H1 (cell line): ENCODE measurements at regions not wholly inside any gene's neighbourhood (a gene's known extent, or its start where the extent isn't known, plus 50 kb on each side); places are given as distances from the start of the nearest gene placed in this dataset.

Experiments used
- CTCF ChIA-PET: fragments of 300-600 bp; sonication (Branson Sonifier 250); formaldehyde crosslinking; loops from one replicate; lab custom pipeline; 2021; ENCODE audit not compliant: partially characterized antibody; lab: Charles Lee
- POLR2A ChIA-PET: fragments of 300-600 bp; sonication (Branson Sonifier 250); formaldehyde crosslinking; loops from one replicate; lab custom pipeline; 2021; ENCODE audit warnings: inconsistent platforms; ENCODE audit not compliant: partially characterized antibody; lab: Charles Lee
- DNase-seq, 2 experiments: peaks; one replicate each; pipeline versions ENCODE4 v3.0.0 to v3.0.0-alpha.2; 2010 to 2022; ENCODE audit warnings: low spot score in 2 of 2, low read depth in 1 of 2, mixed read lengths in 1 of 2
- FAIRE-seq: peaks from 2 replicates; lab custom pipeline; 2011; peaks lifted over from hg19 to GRCh38; lab: Jason Lieb, UNC
- H2AFZ ChIP-seq: 2 replicates; pipeline ENCODE4 v1.8.1; 2012; ENCODE audit warnings: low read length, inconsistent platforms
- H2AK5ac ChIP-seq: 2 replicates; pipeline ENCODE4 v1.6.1; 2013; ENCODE audit warnings: low read depth, low read length
- H2BK120ac ChIP-seq: replicated peaks from 2 replicates; pipeline ENCODE3; 2013; ENCODE audit warnings: low read depth, low read length, inconsistent platforms
- H2BK12ac ChIP-seq: 2 replicates; pipeline ENCODE4 v1.6.1; 2013; ENCODE audit warnings: low read depth, low read length
- H2BK15ac ChIP-seq: 2 replicates; pipeline ENCODE4 v1.6.1; 2013; ENCODE audit warnings: low read length
- H2BK20ac ChIP-seq: 2 replicates; pipeline ENCODE4 v1.6.1; 2013; ENCODE audit warnings: low read length
- H2BK5ac ChIP-seq: 2 replicates; pipeline ENCODE4 v1.6.1; 2013; ENCODE audit warnings: low read depth, low read length
- H3K14ac ChIP-seq: 2 replicates; pipeline ENCODE4 v1.6.1; 2013; ENCODE audit warnings: inconsistent platforms; ENCODE audit not compliant: insufficient read length
- H3K18ac ChIP-seq: 2 replicates; pipeline ENCODE4 v1.6.1; 2013; ENCODE audit warnings: low read length; ENCODE audit errors: extremely low read depth
- H3K23ac ChIP-seq: 2 replicates; pipeline ENCODE4 v1.6.1; 2013; ENCODE audit warnings: inconsistent platforms; ENCODE audit not compliant: insufficient read length
- H3K23me2 ChIP-seq: 2 replicates; pipeline ENCODE4 v1.6.1; 2013; ENCODE audit warnings: low read depth, low read length
- H3K27ac ChIP-seq: 2 replicates; pipeline ENCODE4 v1.6.1; 2011; ENCODE audit warnings: low read depth, low read length, inconsistent platforms
- H3K27me3 ChIP-seq, 4 experiments: replicated peaks in 1 of 4; 1 replicate in 1 of 4; 2 replicates in 3 of 4; pipeline versions ENCODE4 v1.6.1 to v1.8.1; 2011 to 2013; ENCODE audit warnings: low read length in 3 of 4, mild to moderate bottlenecking in 3 of 4, inconsistent platforms in 2 of 4, mixed read lengths in 2 of 4, moderate library complexity in 1 of 4; ENCODE audit not compliant: control insufficient read depth in 3 of 4, insufficient read depth in 3 of 4; ENCODE audit errors: extremely low read depth in 1 of 4
- H3K36me3 ChIP-seq, 4 experiments: 2 replicates each; pipeline versions ENCODE4 v1.6.1 to v1.8.1; 2011 to 2013; ENCODE audit warnings: mild to moderate bottlenecking in 4 of 4, low read length in 3 of 4, moderate library complexity in 2 of 4, control low read depth in 1 of 4, inconsistent platforms in 1 of 4; ENCODE audit not compliant: insufficient read depth in 4 of 4, control insufficient read depth in 2 of 4
- H3K4ac ChIP-seq: replicated peaks from 2 replicates; pipeline ENCODE3; 2013; ENCODE audit warnings: low read length, low read depth, mixed read lengths, inconsistent platforms; ENCODE audit not compliant: insufficient read length
- H3K4me1 ChIP-seq, 4 experiments: replicated peaks in 1 of 4; 1 replicate in 1 of 4; 2 replicates in 3 of 4; pipeline versions ENCODE4 v1.6.1 to v1.8.1; 2011 to 2013; ENCODE audit warnings: low read length in 3 of 4, inconsistent platforms in 2 of 4, mixed read lengths in 1 of 4; ENCODE audit not compliant: insufficient read depth in 4 of 4, control insufficient read depth in 3 of 4
- H3K4me2 ChIP-seq, 2 experiments: 2 replicates each; pipeline versions ENCODE4 v1.6.1 to v1.8.1; 2011 to 2013; ENCODE audit warnings: low read depth in 2 of 2, low read length in 2 of 2, control low read depth in 1 of 2, inconsistent platforms in 1 of 2, mild to moderate bottlenecking in 1 of 2; ENCODE audit not compliant: insufficient read depth in 1 of 2
- H3K4me3 ChIP-seq, 4 experiments: fragments of 200-600, 300-600 bp in 1 of 4; sonication (generic), shearing (Covaris generic), sonication (Bioruptor Twin) in 1 of 4; 2 replicates each; pipeline versions ENCODE4 v1.5.1 to v1.8.1; 2011 to 2016; ENCODE audit warnings: low read length in 4 of 4, low read depth in 3 of 4, control low read depth in 2 of 4, inconsistent platforms in 2 of 4, mild to moderate bottlenecking in 2 of 4, mixed read lengths in 1 of 4, moderate library complexity in 1 of 4; ENCODE audit not compliant: insufficient read depth in 2 of 4; ENCODE audit errors: extremely low read depth in 1 of 4
- H3K56ac ChIP-seq: replicated peaks from 2 replicates; pipeline ENCODE3; 2013; ENCODE audit warnings: low read depth, mild to moderate bottlenecking, mixed read lengths, low read length, inconsistent platforms; ENCODE audit not compliant: insufficient read length
- H3K79me1 ChIP-seq: 2 replicates; pipeline ENCODE4 v1.6.1; 2013; ENCODE audit warnings: low read depth, low read length, control low read depth
- H3K79me2 ChIP-seq, 2 experiments: 2 replicates each; pipeline versions ENCODE4 v1.6.1 to v1.8.1; 2012 to 2013; ENCODE audit warnings: low read length in 2 of 2, mild to moderate bottlenecking in 2 of 2, inconsistent platforms in 1 of 2; ENCODE audit not compliant: insufficient read depth in 2 of 2, control insufficient read depth in 1 of 2
- H3K9ac ChIP-seq, 4 experiments: replicated peaks in 1 of 4; 1 replicate in 1 of 4; 2 replicates in 3 of 4; pipeline versions ENCODE4 v1.6.1 to v1.8.1; 2011 to 2013; ENCODE audit warnings: low read depth in 3 of 4, low read length in 3 of 4, control low read depth in 2 of 4, mild to moderate bottlenecking in 2 of 4, moderate library complexity in 2 of 4, inconsistent platforms in 1 of 4; ENCODE audit errors: extremely low read depth in 1 of 4
- H3K9me3 ChIP-seq, 2 experiments: 2 replicates each; pipeline versions ENCODE4 v1.6.1 to v1.8.1; 2012 to 2013; ENCODE audit warnings: mild to moderate bottlenecking in 2 of 2, moderate library complexity in 2 of 2, control low read depth in 1 of 2, inconsistent platforms in 1 of 2, low read depth in 1 of 2, low read length in 1 of 2, mixed read lengths in 1 of 2; ENCODE audit not compliant: insufficient read depth in 2 of 2
- H4K20me1 ChIP-seq, 2 experiments: replicated peaks in 1 of 2; 2 replicates each; pipeline versions ENCODE3 to v1.8.1; 2011 to 2013; ENCODE audit warnings: inconsistent platforms in 2 of 2, low read length in 2 of 2, mild to moderate bottlenecking in 1 of 2; ENCODE audit not compliant: insufficient read depth in 2 of 2, control insufficient read depth in 1 of 2
- H4K5ac ChIP-seq: 2 replicates; pipeline ENCODE4 v1.6.1; 2013; ENCODE audit warnings: low read length, low read depth, mixed read lengths, inconsistent platforms; ENCODE audit not compliant: insufficient read length
- H4K8ac ChIP-seq: 2 replicates; pipeline ENCODE4 v1.8.0; 2013; ENCODE audit warnings: mild to moderate bottlenecking, moderate library complexity, low read length, inconsistent platforms; ENCODE audit not compliant: insufficient read depth; ENCODE audit errors: extremely low read depth
- H4K91ac ChIP-seq: replicated peaks from 2 replicates; pipeline ENCODE3; 2013; ENCODE audit warnings: low read length, mixed read lengths, inconsistent platforms; ENCODE audit not compliant: insufficient read length
- CTBP2 ChIP-seq: IDR thresholded peaks from 2 replicates; pipeline ENCODE4 v1.7.0; 2011; ENCODE audit warnings: borderline replicate concordance, mild to moderate bottlenecking, moderate library complexity, mixed read lengths, low read length; ENCODE audit not compliant: insufficient read depth, insufficient read length
- CTCF ChIP-seq, 3 experiments: IDR thresholded peaks; 1 replicate in 2 of 3; 2 replicates in 1 of 3; pipeline versions ENCODE4 v1.5.1 to v1.6.1; 2011; ENCODE audit warnings: low read length in 3 of 3, mild to moderate bottlenecking in 3 of 3, inconsistent platforms in 2 of 3, low read depth in 1 of 3, moderate library complexity in 1 of 3; ENCODE audit not compliant: insufficient read depth in 1 of 3; ENCODE audit errors: control extremely low read depth in 1 of 3
- GABPA ChIP-seq: IDR thresholded peaks from 2 replicates; pipeline ENCODE4 v1.6.1; 2011; ENCODE audit warnings: mild to moderate bottlenecking, low read length, moderate library complexity, borderline replicate concordance; ENCODE audit not compliant: insufficient read depth
- KDM5A ChIP-seq: fragments of 200-600 bp; IDR thresholded peaks from 2 replicates; pipeline ENCODE4 v1.7.1; 2012; ENCODE audit warnings: mild to moderate bottlenecking, low read length, inconsistent platforms, mixed read lengths
- NANOG ChIP-seq: IDR thresholded peaks from 2 replicates; pipeline ENCODE4 v1.6.1; 2011; ENCODE audit warnings: low read length, low read depth, mild to moderate bottlenecking, inconsistent platforms; ENCODE audit not compliant: insufficient read depth, poor library complexity, severe bottlenecking
- NRF1 ChIP-seq: IDR thresholded peaks from 2 replicates; pipeline ENCODE4 v1.6.1; 2011; ENCODE audit warnings: mild to moderate bottlenecking, low read depth, low read length, improper control_type of control experiment
- POU5F1 ChIP-seq: IDR thresholded peaks from 2 replicates; pipeline ENCODE4 v1.6.1; 2011; ENCODE audit warnings: low read depth, mild to moderate bottlenecking, low read length, moderate library complexity
- SUZ12 ChIP-seq: fragments of 200-600 bp; sonication (generic); IDR thresholded peaks from 2 replicates; pipeline ENCODE4 v1.6.1; 2012; ENCODE audit warnings: mild to moderate bottlenecking, inconsistent platforms, low read length, moderate library complexity, mixed read lengths
- TCF12 ChIP-seq: IDR thresholded peaks from 2 replicates; pipeline ENCODE4 v1.6.1; 2011; ENCODE audit warnings: low read depth, mild to moderate bottlenecking, low read length
- WGBS, 2 experiments: shearing (Covaris generic) in 1 of 2; methylation state at CpG; one replicate each; pipeline versions ENCODE4 v1.1.6 to v1.1.7; 2013 to 2015; ENCODE audit warnings: low lambda C conversion rate in 2 of 2, mixed read lengths in 2 of 2, inconsistent platforms in 1 of 2, low coverage in 1 of 2, missing lambda C conversion rate in 1 of 2; ENCODE audit not compliant: insufficient replicate concordance in 2 of 2, insufficient coverage in 1 of 2, insufficient read length in 1 of 2; ENCODE audit errors: extremely low coverage in 1 of 2, missing lambda C conversion rate in 1 of 2; 5-methylcytosine and 5-hydroxymethylcytosine counted together

GRCh38 chr11:37942081-37942480 is 1344.0 kb upstream of the RAG2 start:
- H3K4me2 ChIP-seq = no peak overlapping the region
- TF ChIP-seq GABPA (no peak), NANOG (no peak), POU5F1 (no peak), CTBP2 (no peak), CTCF (IDR thresholded peaks at IDR 0.05; ENCODE audit: control extremely low read depth in 1 of 3, insufficient read depth in 1 of 3, low read depth in 1 of 3, low read length in 3 of 3) (no peak), TCF12 (no peak), KDM5A (no peak), SUZ12 (no peak), NRF1 (no peak)
- no peak overlapping the region for H3K18ac ChIP-seq
- H2BK20ac ChIP-seq = no peak overlapping the region
- no peak overlapping the region for H2BK12ac ChIP-seq
- no peaks in the 10 kb centered on the region; the same call in 1 of the 2 replicates for H3K23me2 ChIP-seq
- H4K91ac ChIP-seq = no peak overlapping the region
- H2AFZ ChIP-seq = no peak overlapping the region
- WGBS, 2 experiments = 100% methylated on average over 2 of the region's 2 CpGs; no CpG with 5 or more reads in 1 of the 2 experiments
- DNase-seq = no peak
- no peaks in the 10 kb centered on the region for H3K79me2 ChIP-seq
- POLR2A ChIA-PET = no interaction called here
- H4K8ac ChIP-seq = no peak overlapping the region
- no peak overlapping the region for H3K4ac ChIP-seq
- H3K4me1 ChIP-seq = no peaks in the 10 kb centered on the region
- no peak overlapping the region for H2AK5ac ChIP-seq
- H3K23ac ChIP-seq = no peak overlapping the region
- H3K4me3 ChIP-seq = no peak overlapping the region
- H4K5ac ChIP-seq = no peak overlapping the region
- no peak overlapping the region for H2BK5ac ChIP-seq
- H3K56ac ChIP-seq = no peak overlapping the region
- H3K9ac ChIP-seq = no peak overlapping the region
- H4K20me1 ChIP-seq = no peaks in the 10 kb centered on the region
- FAIRE-seq = no peak
- H2BK15ac ChIP-seq = no peak overlapping the region
- CTCF ChIA-PET = no interaction called here
- H3K79me1 ChIP-seq = no peaks in the 10 kb centered on the region
- H3K27ac ChIP-seq = no peak overlapping the region
- H3K14ac ChIP-seq = no peak overlapping the region
- H3K36me3 ChIP-seq = no peaks in the 10 kb centered on the region
- H2BK120ac ChIP-seq = no peak overlapping the region
- H3K9me3 ChIP-seq = no peaks in the 10 kb centered on the region
- H3K27me3 ChIP-seq = no peaks in the 10 kb centered on the region
